HepG2 (cell line): ENCODE measurements at regions not wholly inside any gene's neighbourhood (a gene's known extent, or its start where the extent isn't known, plus 50 kb on each side); places are given as distances from the start of the nearest gene placed in this dataset.

Experiments
- ARID3A ChIP-seq: IDR thresholded peaks from 2 replicates; pipeline ENCODE4 v1.6.1; 2012; ENCODE audit warnings: low read depth, low read length, improper control_type of control experiment
- ARID5B ChIP-seq: IDR thresholded peaks from 2 replicates; pipeline ENCODE4 v1.4.0; 2020; ENCODE audit warnings: mild to moderate bottlenecking, missing genetic modification reagents
- ATF3 ChIP-seq: sonication (generic); formaldehyde crosslinking; IDR thresholded peaks from 2 replicates; pipeline ENCODE4 v1.4.0; 2020; ENCODE audit warnings: missing genetic modification reagents
- BCL6 ChIP-seq: IDR thresholded peaks from 2 replicates; pipeline ENCODE4 v1.6.1; 2016; ENCODE audit warnings: missing genetic modification reagents, missing compliant biosample characterization
- DR1 ChIP-seq: sonication (generic); formaldehyde crosslinking; IDR thresholded peaks from 2 replicates; pipeline ENCODE4 v1.8.0; 2021; ENCODE audit warnings: mild to moderate bottlenecking, missing genetic modification reagents, inconsistent platforms
- EEA1 ChIP-seq: sonication (generic); formaldehyde crosslinking; IDR thresholded peaks from 2 replicates; pipeline ENCODE4 v1.5.1; 2020; ENCODE audit warnings: mild to moderate bottlenecking, missing genetic modification reagents, borderline replicate concordance
- FOXA1 ChIP-seq, 2 experiments: fragments of 450-650 bp in 1 of 2; sonication (generic) in 1 of 2; formaldehyde crosslinking in 1 of 2; IDR thresholded peaks; 2 replicates each; pipeline versions ENCODE4 v1.4.0 to v1.6.1; 2016 to 2020; ENCODE audit warnings: missing genetic modification reagents in 1 of 2
- FOXA3 ChIP-seq: IDR thresholded peaks from 2 replicates; pipeline ENCODE4 v1.6.1; 2016; ENCODE audit warnings: missing genetic modification reagents, missing compliant biosample characterization
- FOXP1 ChIP-seq, 2 experiments: fragments of 450-650 bp in 1 of 2; IDR thresholded peaks; 2 replicates each; pipeline ENCODE4 v1.6.1; 2017 to 2018; ENCODE audit warnings: antibody characterized with exemption in 1 of 2
- GABPB1 ChIP-seq: IDR thresholded peaks from 2 replicates; pipeline ENCODE4 v1.6.1; 2016; ENCODE audit warnings: mild to moderate bottlenecking, missing genetic modification reagents, moderate library complexity, missing compliant biosample characterization
- KDM3A ChIP-seq: IDR thresholded peaks from 2 replicates; pipeline ENCODE4 v1.6.1; 2018; ENCODE audit warnings: low read depth, missing compliant biosample characterization
- MAFK ChIP-seq, 2 experiments: IDR thresholded peaks in 1 of 2; conservative IDR thresholded peaks in 1 of 2; 2 replicates each; pipeline ENCODE4 v1.6.1; 2011; ENCODE audit warnings: improper control_type of control experiment in 2 of 2, low read length in 2 of 2
- NCOA2 ChIP-seq: sonication (generic); formaldehyde crosslinking; IDR thresholded peaks from 2 replicates; pipeline ENCODE4 v1.8.0; 2022; ENCODE audit warnings: inconsistent platforms
- NR2F1 ChIP-seq, 2 experiments: fragments of 450-650 bp in 1 of 2; formaldehyde crosslinking in 1 of 2; IDR thresholded peaks; 2 replicates each; pipeline versions ENCODE4 v1.5.0 to v1.6.1; 2016 to 2020; ENCODE audit warnings: mild to moderate bottlenecking in 1 of 2, missing compliant biosample characterization in 1 of 2, missing genetic modification reagents in 1 of 2, moderate library complexity in 1 of 2
- RARA ChIP-seq: IDR thresholded peaks from 2 replicates; pipeline ENCODE4 v1.6.1; 2016; ENCODE audit warnings: missing genetic modification reagents, missing compliant biosample characterization
- RFX5 ChIP-seq: IDR thresholded peaks from 2 replicates; pipeline ENCODE4 v1.6.1; 2011; ENCODE audit warnings: low read depth, low read length, improper control_type of control experiment
- TEAD3 ChIP-seq: optimal IDR thresholded peaks from 2 replicates; pipeline ENCODE3; 2016; ENCODE audit warnings: borderline replicate concordance
- THAP11 ChIP-seq: IDR thresholded peaks from 2 replicates; pipeline ENCODE4 v1.6.1; 2016; ENCODE audit warnings: missing biosample characterization, missing genetic modification reagents
- TRIM24 ChIP-seq: sonication (generic); formaldehyde crosslinking; IDR thresholded peaks from 2 replicates; pipeline ENCODE4 v1.8.0; 2022; ENCODE audit warnings: mild to moderate bottlenecking, missing genetic modification reagents
- ZFP90 ChIP-seq: sonication (generic); formaldehyde crosslinking; IDR thresholded peaks from 2 replicates; pipeline ENCODE4 v1.8.0; 2022; ENCODE audit warnings: missing genetic modification reagents, mild to moderate bottlenecking, inconsistent platforms, borderline replicate concordance
- ZMYM3 ChIP-seq: sonication (generic); formaldehyde crosslinking; IDR thresholded peaks from 2 replicates; pipeline ENCODE4 v1.5.1; 2020; ENCODE audit warnings: mild to moderate bottlenecking, missing genetic modification reagents
- ZNF160 ChIP-seq: sonication (generic); formaldehyde crosslinking; IDR thresholded peaks from 2 replicates; pipeline ENCODE4 v1.8.0; 2022; ENCODE audit warnings: mild to moderate bottlenecking, inconsistent platforms, missing genetic modification reagents
- ZNF337 ChIP-seq: sonication (generic); formaldehyde crosslinking; IDR thresholded peaks from 2 replicates; pipeline ENCODE4 v1.5.1; 2020; ENCODE audit warnings: missing genetic modification reagents, low read depth, mild to moderate bottlenecking, borderline replicate concordance
- ZNF672 ChIP-seq: sonication (generic); formaldehyde crosslinking; IDR thresholded peaks from 2 replicates; pipeline ENCODE4 v1.8.1; 2022; ENCODE audit warnings: missing genetic modification reagents
- ZNF777 ChIP-seq: sonication (generic); formaldehyde crosslinking; IDR thresholded peaks from 2 replicates; pipeline ENCODE4 v1.4.0; 2020; ENCODE audit warnings: missing genetic modification reagents
- ZSCAN9 ChIP-seq: IDR thresholded peaks from 2 replicates; pipeline ENCODE4 v1.6.1; 2016; ENCODE audit warnings: borderline replicate concordance

- TF ChIP-seq ARID3A = peak; percentile 85
- 0 out of 2 replicates have a peak, but pooled peaks have one; percentile 19 for TF ChIP-seq RARA (CRISPR knock-in tag)
- TF ChIP-seq THAP11 (CRISPR knock-in tag) = peak; percentile 51
- no peak for TF ChIP-seq ZMYM3 (CRISPR knock-in tag)
- 0 out of 2 replicates have a peak, but pooled peaks have one; percentile 32 for TF ChIP-seq GABPB1 (CRISPR knock-in tag)
- TF ChIP-seq FOXA1 (IDR thresholded peaks at IDR 0.05) = peak; percentile 32; the same call in 1 of the 2 replicates
- TF ChIP-seq FOXA1 (CRISPR knock-in tag; IDR thresholded peaks at IDR 0.05) = no peak
- TF ChIP-seq TEAD3 = peak; percentile 18
- peak; percentile 63 for TF ChIP-seq RFX5
- TF ChIP-seq TRIM24 (CRISPR knock-in tag) = no peak
- peak; percentile 79 for TF ChIP-seq ATF3 (CRISPR knock-in tag)
- TF ChIP-seq ZFP90 (CRISPR knock-in tag) = no peak
- no peak for TF ChIP-seq DR1
- TF ChIP-seq ZNF777 = no peak
- TF ChIP-seq MAFK (conservative IDR thresholded peaks at IDR 0.05 in 1 of 2, IDR thresholded peaks at IDR 0.05 in 1 of 2; ENCODE audit: low read length in 2 of 2) = no peak
- TF ChIP-seq ZNF337 (CRISPR knock-in tag) = no peak
- TF ChIP-seq ZSCAN9 = peak; percentile 33; the same call in 1 of the 2 replicates
- TF ChIP-seq ZNF672 = no peak
- no peak for TF ChIP-seq KDM3A (CRISPR knock-in tag)
- TF ChIP-seq NR2F1 (CRISPR knock-in tag; IDR thresholded peaks at IDR 0.05) = peak; percentile 26 to 71; a peak in 3 of 4 replicates
- TF ChIP-seq FOXA3 = peak; percentile 66
- peak; percentile 18; the same call in 1 of the 2 replicates for TF ChIP-seq BCL6 (CRISPR knock-in tag)
- 0 out of 2 replicates have a peak, but pooled peaks have one; percentile 11 for TF ChIP-seq NCOA2 (CRISPR knock-in tag)
- TF ChIP-seq ARID5B (CRISPR knock-in tag) = peak; percentile 51; the same call in 1 of the 2 replicates
- TF ChIP-seq ZNF160 (CRISPR knock-in tag) = no peak
- TF ChIP-seq EEA1 (CRISPR knock-in tag) = no peak
- no peak for TF ChIP-seq FOXP1 (IDR thresholded peaks at IDR 0.05)
- peak; percentile 66 for TF ChIP-seq FOXP1 (CRISPR knock-in tag; IDR thresholded peaks at IDR 0.05)
Measured at GRCh38 chr5:39716532-39717028, 291.8 kb upstream of the DAB2 start (continued).
